ENCODE measurements at regions not wholly inside any gene's neighbourhood (a gene's known extent, or its start where the extent isn't known, plus 50 kb on each side); places are given as distances from the start of the nearest gene placed in this dataset.
"Not testable (repeated sequence)": the region's sequence is repeated elsewhere in the genome, so short reads cannot be mapped to it uniquely, and the experiment has no call there.

DNA sequence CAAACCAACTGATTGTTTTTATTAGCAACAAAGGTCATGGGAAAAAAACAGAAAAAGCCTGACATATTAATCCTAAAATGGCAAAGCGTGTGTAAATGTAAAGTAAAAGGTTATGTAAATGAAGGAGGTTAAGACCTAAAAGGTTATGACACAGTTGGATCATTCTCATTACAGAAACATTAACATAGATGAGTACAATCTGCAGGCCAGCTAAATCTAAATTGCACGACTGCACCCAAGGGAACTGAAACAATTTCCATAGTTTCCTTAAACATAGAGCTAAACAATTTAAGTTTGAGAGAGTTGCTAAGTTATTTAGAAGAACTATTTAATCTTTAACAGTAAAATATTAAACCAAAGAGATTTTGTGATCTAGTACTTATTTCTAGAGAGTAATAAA is 151.6 kb upstream of the UBE2E3 start:
- H3K4me2 ChIP-seq = no peak overlapping the region
- TF ChIP-seq, protein P1, sequence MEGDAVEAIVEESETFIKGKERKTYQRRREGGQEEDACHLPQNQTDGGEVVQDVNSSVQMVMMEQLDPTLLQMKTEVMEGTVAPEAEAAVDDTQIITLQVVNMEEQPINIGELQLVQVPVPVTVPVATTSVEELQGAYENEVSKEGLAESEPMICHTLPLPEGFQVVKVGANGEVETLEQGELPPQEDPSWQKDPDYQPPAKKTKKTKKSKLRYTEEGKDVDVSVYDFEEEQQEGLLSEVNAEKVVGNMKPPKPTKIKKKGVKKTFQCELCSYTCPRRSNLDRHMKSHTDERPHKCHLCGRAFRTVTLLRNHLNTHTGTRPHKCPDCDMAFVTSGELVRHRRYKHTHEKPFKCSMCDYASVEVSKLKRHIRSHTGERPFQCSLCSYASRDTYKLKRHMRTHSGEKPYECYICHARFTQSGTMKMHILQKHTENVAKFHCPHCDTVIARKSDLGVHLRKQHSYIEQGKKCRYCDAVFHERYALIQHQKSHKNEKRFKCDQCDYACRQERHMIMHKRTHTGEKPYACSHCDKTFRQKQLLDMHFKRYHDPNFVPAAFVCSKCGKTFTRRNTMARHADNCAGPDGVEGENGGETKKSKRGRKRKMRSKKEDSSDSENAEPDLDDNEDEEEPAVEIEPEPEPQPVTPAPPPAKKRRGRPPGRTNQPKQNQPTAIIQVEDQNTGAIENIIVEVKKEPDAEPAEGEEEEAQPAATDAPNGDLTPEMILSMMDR (conservative IDR thresholded peaks at IDR 0.05) = no peak
- TF ChIP-seq EZH2 (IDR thresholded peaks at IDR 0.05; ENCODE audit: low read depth) = no peak
- ChIA-PET POLR2A (ENCODE audit: unreplicated experiment) (interaction anchor here (0.5 kb wide), 1 partner anchor 150 kb away, joined by 3 read pairs; no protein-coding TSS in a partner anchor), CTCF (no interaction called here)
- no peaks in the 10 kb centered on the region for H3K9me3 ChIP-seq (ENCODE audit: insufficient read depth, low read depth)
- H3K9me2 ChIP-seq (ENCODE audit: insufficient read depth) = no peaks in the 10 kb centered on the region
- no peaks in the 10 kb centered on the region for H3K27me3 ChIP-seq (ENCODE audit: insufficient read depth, low read depth)
- H3K27ac ChIP-seq = no peak overlapping the region
- no peaks in the 10 kb centered on the region for H3K36me3 ChIP-seq (ENCODE audit: low read depth)
- H4K20me1 ChIP-seq (ENCODE audit: insufficient read depth) = no peaks in the 10 kb centered on the region
- intact Hi-C loops (cut with micrococcal nuclease; ENCODE audit: unreplicated experiment) = no loop called here
- no peaks in the 10 kb centered on the region; the same call in 1 of the 2 replicates for H3F3A ChIP-seq (ENCODE audit: insufficient read depth, low read depth)
- BruUV-seq (replicated peaks) = no TSS peak
- H3K79me2 ChIP-seq (ENCODE audit: low read depth) = no peaks in the 10 kb centered on the region
- H3K4me3 ChIP-seq = no peak overlapping the region
- H2AFZ ChIP-seq = no peak overlapping the region
- no peak for DNase-seq
- H3K4me1 ChIP-seq (replicated peaks; ENCODE audit: insufficient read depth) = peaks cover 6% of the 10 kb centered on the region; the same call in 1 of the 2 replicates

DNA sequence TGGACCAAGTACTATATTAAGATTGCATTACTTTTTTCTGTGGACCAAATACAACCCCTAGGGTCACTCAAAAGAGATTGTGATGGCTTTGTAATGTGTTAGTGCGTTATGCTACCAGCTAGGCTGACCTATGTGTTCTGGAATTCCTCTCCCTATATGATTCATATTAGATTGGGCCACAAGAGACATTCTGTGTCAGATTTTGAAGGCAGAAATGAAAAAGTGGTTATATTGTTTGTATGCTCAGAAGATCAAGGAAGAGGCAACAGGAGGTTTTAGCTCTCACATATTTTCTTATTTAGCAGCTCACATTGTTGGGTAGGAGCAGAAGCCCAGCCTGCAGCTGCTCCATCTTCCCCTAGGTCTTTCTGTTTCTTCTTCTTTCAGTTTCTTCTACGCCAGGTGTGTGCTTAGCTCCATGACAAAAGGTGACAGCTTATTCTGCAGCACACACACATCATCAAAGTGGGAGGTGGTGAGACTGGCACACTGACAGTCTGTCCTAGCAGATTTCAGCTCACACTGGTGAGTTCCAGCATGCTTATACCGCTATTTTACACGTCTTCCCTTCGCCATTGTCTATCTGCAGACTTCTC is 156.8 kb upstream of the UBE2E3 start:
- H3K9me2 ChIP-seq (ENCODE audit: insufficient read depth) = no peaks in the 10 kb centered on the region; the same call in 1 of the 2 replicates
- TF ChIP-seq EZH2 (IDR thresholded peaks at IDR 0.05; ENCODE audit: low read depth) = no peak
- TF ChIP-seq, protein P1 (conservative IDR thresholded peaks at IDR 0.05) = no peak
- H3K36me3 ChIP-seq (ENCODE audit: low read depth) = no peaks in the 10 kb centered on the region
- H2AFZ ChIP-seq = no peak overlapping the region; the same call in 1 of the 2 replicates
- no peak for DNase-seq
- no peak overlapping the region for H3K27ac ChIP-seq
- no TSS peak for BruUV-seq (replicated peaks)
- no peak overlapping the region for H3K4me2 ChIP-seq
- POLR2A ChIA-PET (ENCODE audit: unreplicated experiment) = no interaction called here
- H3K4me1 ChIP-seq (replicated peaks; ENCODE audit: insufficient read depth) = no peaks in the 10 kb centered on the region
- CTCF ChIA-PET = no interaction called here
- H3K4me3 ChIP-seq = no peak overlapping the region
- no peaks in the 10 kb centered on the region for H3K79me2 ChIP-seq (ENCODE audit: low read depth)
- no peaks in the 10 kb centered on the region for H3K27me3 ChIP-seq (ENCODE audit: insufficient read depth, low read depth)
- no peaks in the 10 kb centered on the region for H3K9me3 ChIP-seq (ENCODE audit: insufficient read depth, low read depth)
- H4K20me1 ChIP-seq (ENCODE audit: insufficient read depth) = no peaks in the 10 kb centered on the region
- H3F3A ChIP-seq (ENCODE audit: insufficient read depth, low read depth) = no peaks in the 10 kb centered on the region; the same call in 1 of the 2 replicates
- intact Hi-C loops (cut with micrococcal nuclease; ENCODE audit: unreplicated experiment) = no loop called here

DNA sequence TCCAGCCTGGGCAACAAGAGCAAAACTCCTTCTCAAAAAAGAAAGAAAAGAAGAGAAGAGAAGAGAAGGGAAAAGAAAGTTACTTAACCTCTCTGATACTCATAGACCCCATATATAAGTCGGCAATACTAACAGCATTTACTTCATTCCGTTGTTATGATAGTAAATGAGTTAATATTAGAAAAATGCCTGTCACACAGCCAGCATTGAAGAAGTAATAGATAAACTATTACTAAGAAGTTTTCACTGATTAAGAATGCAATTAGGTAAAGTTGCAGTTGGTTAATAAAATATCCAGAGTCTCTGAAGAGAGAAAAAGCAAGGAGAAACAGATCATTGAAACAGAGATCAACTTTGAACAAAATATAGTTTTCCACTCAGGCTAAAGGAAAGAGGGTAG is 161.3 kb upstream of the UBE2E3 start:
- intact Hi-C loops (cut with micrococcal nuclease; ENCODE audit: unreplicated experiment) = no loop called here
- ChIA-PET POLR2A (ENCODE audit: unreplicated experiment) (no interaction called here), CTCF (no interaction called here)
- BruUV-seq (replicated peaks) = no TSS peak
- Histone ChIP-seq H3K4me1 (replicated peaks; ENCODE audit: insufficient read depth) (no peaks in the 10 kb centered on the region), H3K36me3 (ENCODE audit: low read depth) (no peaks in the 10 kb centered on the region), H2AFZ (0 out of 2 replicates have a peak overlapping the region, but pooled peaks have one; percentile 27), H3K27ac (no peak overlapping the region), H4K20me1 (ENCODE audit: insufficient read depth) (no peaks in the 10 kb centered on the region), H3K9me2 (ENCODE audit: insufficient read depth) (no peaks in the 10 kb centered on the region; the same call in 1 of the 2 replicates), H3K27me3 (ENCODE audit: insufficient read depth, low read depth) (no peaks in the 10 kb centered on the region), H3K4me3 (no peak overlapping the region), H3K9me3 (ENCODE audit: insufficient read depth, low read depth) (no peaks in the 10 kb centered on the region), H3K4me2 (no peak overlapping the region), H3F3A (ENCODE audit: insufficient read depth, low read depth) (no peaks in the 10 kb centered on the region), H3K79me2 (ENCODE audit: low read depth) (no peaks in the 10 kb centered on the region)
- DNase-seq = no peak
- TF ChIP-seq, protein P1 (conservative IDR thresholded peaks at IDR 0.05) = no peak
- TF ChIP-seq EZH2 (IDR thresholded peaks at IDR 0.05; ENCODE audit: low read depth) = no peak

DNA sequence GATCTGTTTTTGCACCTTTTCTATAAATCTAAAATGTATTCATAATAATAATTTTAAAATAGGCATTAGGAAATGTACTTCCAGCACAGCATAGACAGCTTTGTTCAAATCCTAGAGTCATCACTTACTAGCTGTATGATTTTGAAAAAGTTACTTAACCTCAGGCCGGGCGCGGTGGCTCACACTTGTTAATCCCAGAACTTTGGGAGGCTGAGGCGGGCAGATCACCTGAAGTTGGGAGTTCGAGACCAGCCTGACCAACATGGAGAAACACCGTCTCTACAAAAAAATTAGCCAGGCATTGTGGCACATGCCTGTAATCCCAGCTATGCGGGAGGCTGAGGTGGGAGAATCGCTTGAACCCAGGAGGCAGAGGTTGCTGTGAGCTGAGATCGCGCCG is 161.7 kb upstream of the UBE2E3 start:
- H3K4me3 ChIP-seq; CTCF ChIA-PET; H3F3A ChIP-seq (ENCODE audit: insufficient read depth, low read depth); H3K9me3 ChIP-seq (ENCODE audit: insufficient read depth, low read depth); H3K9me2 ChIP-seq (ENCODE audit: insufficient read depth); POLR2A ChIA-PET (ENCODE audit: unreplicated experiment); DNase-seq; H3K36me3 ChIP-seq (ENCODE audit: low read depth); H3K27ac ChIP-seq; H3K4me1 ChIP-seq (replicated peaks; ENCODE audit: insufficient read depth); H3K79me2 ChIP-seq (ENCODE audit: low read depth); H3K27me3 ChIP-seq (ENCODE audit: insufficient read depth, low read depth); H4K20me1 ChIP-seq (ENCODE audit: insufficient read depth); BruUV-seq (replicated peaks); H3K4me2 ChIP-seq; intact Hi-C loops (cut with micrococcal nuclease; ENCODE audit: unreplicated experiment): not testable (repeated sequence)
- H2AFZ ChIP-seq = 0 out of 2 replicates have a peak overlapping the region, but pooled peaks have one; percentile 27
